CD4-positive, alpha-beta memory T cell (primary cell): ENCODE measurements at regions not wholly inside any gene's neighbourhood (a gene's known extent, or its start where the extent isn't known, plus 50 kb on each side); places are given as distances from the start of the nearest gene placed in this dataset.

Experiments
- CTCF ChIA-PET: fragments of 350-600 bp; sonication (Branson Sonifier 250); formaldehyde crosslinking; loops from one replicate; lab custom pipeline; 2021; ENCODE audit warnings: inconsistent platforms; ENCODE audit not compliant: partially characterized antibody; lab: Charles Lee
- POLR2A ChIA-PET: fragments of 350-600 bp; sonication (Branson Sonifier 250); formaldehyde crosslinking; loops from one replicate; lab custom pipeline; 2021; ENCODE audit not compliant: partially characterized antibody; lab: Charles Lee
- DNase-seq, 5 donors: peaks; one replicate each; pipeline versions ENCODE4 v3.0.0 to v3.0.0-alpha.2; 2020 to 2022; ENCODE audit warnings: mixed read lengths in 1 of 5
- H3K27ac ChIP-seq: one replicate; pipeline ENCODE4 v1.7.0; 2013; ENCODE audit warnings: low read depth, low read length
- H3K27me3 ChIP-seq: 2 replicates; pipeline ENCODE4 v1.7.0; 2013; ENCODE audit warnings: mild to moderate bottlenecking, low read length, moderate library complexity; ENCODE audit not compliant: insufficient read depth
- H3K36me3 ChIP-seq: 2 replicates; pipeline ENCODE4 v1.7.0; 2013; ENCODE audit warnings: mild to moderate bottlenecking, low read length, moderate library complexity; ENCODE audit not compliant: insufficient read depth
- H3K4me1 ChIP-seq: 2 replicates; pipeline ENCODE4 v1.7.0; 2013; ENCODE audit warnings: mild to moderate bottlenecking, low read length, moderate library complexity; ENCODE audit not compliant: insufficient read depth
- H3K4me3 ChIP-seq, 2 donors: one replicate each; pipeline ENCODE4 v1.7.0; 2013; ENCODE audit warnings: low read length in 2 of 2, mild to moderate bottlenecking in 1 of 2
- H3K9me3 ChIP-seq, 2 donors: one replicate each; pipeline ENCODE4 v1.7.0; 2013; ENCODE audit warnings: low read length in 2 of 2, control low read depth in 1 of 2; ENCODE audit not compliant: control insufficient read depth in 1 of 2
- H3K27ac Mint-ChIP-seq, 7 donors: one replicate each; pipeline ENCODE4 v1.8.0; 2020 to 2021; ENCODE audit warnings: mixed read lengths in 7 of 7, mild to moderate bottlenecking in 6 of 7, inconsistent platforms in 3 of 7, moderate library complexity in 3 of 7
- H3K27me3 Mint-ChIP-seq, 2 donors: one replicate each; pipeline ENCODE4 v1.8.0; 2020 to 2021; ENCODE audit warnings: mixed read lengths in 2 of 2
- H3K36me3 Mint-ChIP-seq, 2 donors: one replicate each; pipeline ENCODE4 v1.8.0; 2020 to 2021; ENCODE audit warnings: mixed read lengths in 2 of 2, inconsistent platforms in 1 of 2, mild to moderate bottlenecking in 1 of 2
- H3K4me1 Mint-ChIP-seq, 4 donors: one replicate each; pipeline ENCODE4 v1.8.0; 2020 to 2021; ENCODE audit warnings: mixed read lengths in 4 of 4, mild to moderate bottlenecking in 1 of 4
- H3K4me3 Mint-ChIP-seq, 8 donors: one replicate each; pipeline ENCODE4 v1.8.0; 2020 to 2021; ENCODE audit warnings: mixed read lengths in 8 of 8, mild to moderate bottlenecking in 7 of 8, moderate library complexity in 6 of 8, inconsistent platforms in 3 of 8
- H3K9me3 Mint-ChIP-seq, 8 donors: one replicate each; pipeline ENCODE4 v1.8.0; 2020 to 2021; ENCODE audit warnings: mixed read lengths in 8 of 8, mild to moderate bottlenecking in 5 of 8, inconsistent platforms in 3 of 8, moderate library complexity in 1 of 8
- intact Hi-C: fragments of 100-400 bp; cut with micrococcal nuclease; formaldehyde crosslinking; loops from one replicate; pipeline ENCODE4 v1.15.1; 2023

- CTCF ChIA-PET: no interaction called here
- H3K4me1 Mint-ChIP-seq: no peaks in the 10 kb centered on the region
- H3K4me3 Mint-ChIP-seq: no peak overlapping the region
- H3K27ac ChIP-seq: no peak overlapping the region
- H3K36me3 Mint-ChIP-seq: no peaks in the 10 kb centered on the region
- intact Hi-C loops: no loop called here
- H3K27me3 ChIP-seq: peaks cover 14% of the 10 kb centered on the region
- DNase-seq: no peak
- no peaks in the 10 kb centered on the region for H3K4me1 ChIP-seq
- H3K27ac Mint-ChIP-seq: no peak overlapping the region
- H3K9me3 ChIP-seq: no peaks in the 10 kb centered on the region
- H3K36me3 ChIP-seq: no peaks in the 10 kb centered on the region
- POLR2A ChIA-PET: no interaction called here
- peaks cover 26 to 38% of the 10 kb centered on the region in 2 donors for H3K27me3 Mint-ChIP-seq
- no peak overlapping the region for H3K4me3 ChIP-seq
- peaks cover 0 to 4% (median 0%) of the 10 kb centered on the region in 8 donors for H3K9me3 Mint-ChIP-seq
These were observed 116.8 kb upstream of the CACNA1A start for GRCh38 chr19:13622766-13623715.

- intact Hi-C loops: no loop called here
- Mint-ChIP-seq H3K9me3 (peaks cover 0 to 4% (median 0%) of the 10 kb centered on the region in 8 donors), H3K4me1 (no peaks in the 10 kb centered on the region)
These were observed 115.1 kb upstream of the CACNA1A start for GRCh38 chr19:13621413-13621812.

GRCh38 chr19:13619203-13619632 is 112.9 kb upstream of the CACNA1A start:
- Mint-ChIP-seq H3K36me3 (no peaks in the 10 kb centered on the region), H3K4me1 (no peaks in the 10 kb centered on the region), H3K4me3 (no peak overlapping the region), H3K9me3 (peaks cover 0 to 4% (median 0%) of the 10 kb centered on the region in 8 donors), H3K27me3 (peaks cover 28 to 35% of the 10 kb centered on the region in 2 donors), H3K27ac (no peak overlapping the region)
- Histone ChIP-seq H3K27ac (no peak overlapping the region), H3K9me3 (no peaks in the 10 kb centered on the region), H3K4me3 (no peak overlapping the region), H3K4me1 (no peaks in the 10 kb centered on the region), H3K36me3 (no peaks in the 10 kb centered on the region), H3K27me3 (peaks cover 7% of the 10 kb centered on the region)
- POLR2A ChIA-PET: no interaction called here
- DNase-seq: no peak
- CTCF ChIA-PET: no interaction called here
- intact Hi-C loops: no loop called here

More at GRCh38 chr19:13621413-13621812, 115.1 kb upstream of the CACNA1A start:
- CTCF ChIA-PET: no interaction called here
- H3K4me3 Mint-ChIP-seq: no peak overlapping the region
- POLR2A ChIA-PET: no interaction called here
- Histone ChIP-seq H3K36me3 (no peaks in the 10 kb centered on the region), H3K27ac (no peak overlapping the region), H3K4me3 (no peak overlapping the region), H3K27me3 (peaks cover 14% of the 10 kb centered on the region), H3K9me3 (no peaks in the 10 kb centered on the region), H3K4me1 (no peaks in the 10 kb centered on the region)
- H3K36me3 Mint-ChIP-seq: no peaks in the 10 kb centered on the region
- H3K27ac Mint-ChIP-seq: no peak overlapping the region
- no peak for DNase-seq
- peaks cover 31 to 39% of the 10 kb centered on the region in 2 donors for H3K27me3 Mint-ChIP-seq

GRCh38 chr19:13615890-13616289 is 109.6 kb upstream of the CACNA1A start:
- no peak overlapping the region for H3K27ac ChIP-seq
- H3K27ac Mint-ChIP-seq: no peak overlapping the region
- intact Hi-C loops: no loop called here

GRCh38 chr19:13613447-13613846 is 107.2 kb upstream of the CACNA1A start:
- H3K27ac ChIP-seq: no peak overlapping the region
- peak overlapping the region in 1 of 7 donors; percentile 49 for H3K27ac Mint-ChIP-seq
- no peaks in the 10 kb centered on the region for H3K36me3 Mint-ChIP-seq
- no peaks in the 10 kb centered on the region for H3K9me3 ChIP-seq
- H3K27me3 ChIP-seq: no peaks in the 10 kb centered on the region
- ChIA-PET POLR2A (no interaction called here), CTCF (no interaction called here)
- no peaks in the 10 kb centered on the region for H3K4me1 ChIP-seq
- intact Hi-C loops: no loop called here
- DNase-seq: no peak
- no peaks in the 10 kb centered on the region for H3K36me3 ChIP-seq
- H3K4me3 ChIP-seq: no peak overlapping the region
- peaks cover 0 to 9% (median 2%) of the 10 kb centered on the region in 4 donors for H3K4me1 Mint-ChIP-seq
- H3K9me3 Mint-ChIP-seq: no peaks in the 10 kb centered on the region
- H3K27me3 Mint-ChIP-seq: peaks cover 21 to 25% of the 10 kb centered on the region in 2 donors
- no peak overlapping the region for H3K4me3 Mint-ChIP-seq

More at GRCh38 chr19:13615890-13616289, 109.6 kb upstream of the CACNA1A start:
- no peaks in the 10 kb centered on the region for H3K27me3 ChIP-seq
- DNase-seq: no peak
- no peaks in the 10 kb centered on the region for H3K4me1 ChIP-seq
- no peaks in the 10 kb centered on the region for H3K36me3 ChIP-seq
- Mint-ChIP-seq H3K36me3 (no peaks in the 10 kb centered on the region), H3K9me3 (peaks cover 0 to 4% (median 0%) of the 10 kb centered on the region in 8 donors), H3K4me3 (no peak overlapping the region), H3K4me1 (no peaks in the 10 kb centered on the region), H3K27me3 (peaks cover 17 to 24% of the 10 kb centered on the region in 2 donors)
- CTCF ChIA-PET: interaction anchor here (1.4 to 2.3 kb wide), 2 partner anchors 27 to 31 kb away, joined by 3 to 7 read pairs; no protein-coding TSS in a partner anchor
- POLR2A ChIA-PET: no interaction called here
- H3K4me3 ChIP-seq: no peak overlapping the region
- H3K9me3 ChIP-seq: no peaks in the 10 kb centered on the region

- no peak overlapping the region for H3K4me3 ChIP-seq
- H3K27me3 ChIP-seq: no peaks in the 10 kb centered on the region
- H3K36me3 Mint-ChIP-seq: no peaks in the 10 kb centered on the region
- H3K4me3 Mint-ChIP-seq: no peak overlapping the region
- CTCF ChIA-PET: no interaction called here
- H3K9me3 Mint-ChIP-seq: no peaks in the 10 kb centered on the region
- no peaks in the 10 kb centered on the region for H3K9me3 ChIP-seq
- no peak overlapping the region for H3K27ac ChIP-seq
- no peak for DNase-seq
- H3K4me1 ChIP-seq: no peaks in the 10 kb centered on the region
- peaks cover 17 to 21% of the 10 kb centered on the region in 2 donors for H3K27me3 Mint-ChIP-seq
- intact Hi-C loops: no loop called here
- POLR2A ChIA-PET: no interaction called here
- H3K4me1 Mint-ChIP-seq: peaks cover 0 to 9% (median 2%) of the 10 kb centered on the region in 4 donors
- no peak overlapping the region for H3K27ac Mint-ChIP-seq
- H3K36me3 ChIP-seq: no peaks in the 10 kb centered on the region
These were observed 105.3 kb upstream of the CACNA1A start for GRCh38 chr19:13611596-13611995.

GRCh38 chr19:13610039-13610691 is 103.9 kb upstream of the CACNA1A start:
- Mint-ChIP-seq H3K36me3 (no peaks in the 10 kb centered on the region), H3K9me3 (no peaks in the 10 kb centered on the region), H3K4me1 (peaks cover 0 to 9% (median 4%) of the 10 kb centered on the region in 4 donors), H3K27me3 (peaks cover 13 to 14% of the 10 kb centered on the region in 2 donors), H3K27ac (no peak overlapping the region), H3K4me3 (no peak overlapping the region)
- Histone ChIP-seq H3K9me3 (no peaks in the 10 kb centered on the region), H3K27me3 (no peaks in the 10 kb centered on the region), H3K27ac (no peak overlapping the region), H3K36me3 (no peaks in the 10 kb centered on the region), H3K4me3 (no peak overlapping the region), H3K4me1 (no peaks in the 10 kb centered on the region)
- DNase-seq: no peak
- intact Hi-C loops: no loop called here
- POLR2A ChIA-PET: no interaction called here
- CTCF ChIA-PET: no interaction called here
